Myocyte (in vitro differentiated cells): ENCODE measurements at regions not wholly inside any gene's neighbourhood (a gene's known extent, or its start where the extent isn't known, plus 50 kb on each side); places are given as distances from the start of the nearest gene placed in this dataset.
"Not testable (repeated sequence)": the region's sequence is repeated elsewhere in the genome, so short reads cannot be mapped to it uniquely, and the experiment has no call there.

Source experiments
- DNase-seq: peaks from one replicate; pipeline ENCODE4 v3.0.0-alpha.2; 2012; ENCODE audit warnings: low read depth

DNA sequence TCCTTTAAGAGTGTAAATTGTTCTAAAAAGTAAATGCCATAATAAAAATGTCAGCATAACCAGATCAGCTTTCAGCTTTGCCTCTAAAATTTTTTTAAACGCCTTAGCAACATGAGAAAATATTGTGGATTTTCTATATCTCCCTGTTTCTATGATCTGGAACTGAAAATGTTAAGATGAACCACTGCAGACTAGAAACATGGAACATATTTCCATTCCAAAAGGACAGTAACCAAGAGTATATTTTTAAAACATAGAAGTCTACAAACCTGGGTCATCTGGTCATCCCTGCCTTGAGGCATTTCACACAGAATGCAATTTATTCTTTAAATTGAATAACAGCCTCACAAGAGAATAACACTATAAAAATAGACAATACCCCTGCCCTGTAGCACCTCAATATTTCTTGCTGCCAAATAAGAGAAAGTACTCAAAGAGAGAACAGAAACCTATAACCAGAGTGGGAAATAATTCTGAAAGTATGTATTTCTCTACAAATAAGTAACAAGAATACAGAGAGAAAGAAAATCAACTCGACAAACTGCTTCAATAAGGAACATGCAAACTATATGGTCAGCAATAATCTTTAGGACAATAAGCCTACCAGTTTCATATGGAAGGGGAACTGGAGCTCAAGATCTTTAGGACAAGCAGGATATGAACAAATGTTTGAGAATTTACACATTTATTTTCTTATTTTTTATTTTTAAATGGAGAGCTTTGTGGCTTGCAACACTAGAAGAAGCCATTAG lies 949.0 kb downstream of the EPHA3 start:
- DNase-seq: no peak

DNA sequence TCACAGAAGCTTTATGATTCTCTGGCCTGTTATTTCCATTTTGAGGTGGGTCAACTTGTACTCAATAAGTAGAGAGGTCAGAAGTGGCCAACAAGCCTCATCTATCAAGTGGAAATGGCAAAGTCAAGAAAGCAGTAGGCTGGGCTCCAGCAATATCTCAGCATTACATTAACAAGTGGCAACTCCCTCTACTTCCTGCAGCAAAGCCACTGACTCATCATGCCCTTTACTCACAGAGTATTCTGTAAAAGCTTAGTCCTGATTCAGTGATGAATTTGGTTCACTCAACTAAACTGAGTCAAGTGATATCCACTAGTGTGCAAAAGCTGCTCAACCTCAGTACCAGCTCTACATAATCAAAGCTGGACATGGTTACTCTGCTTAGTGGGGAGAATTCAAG lies 954.6 kb downstream of the EPHA3 start:
- DNase-seq: peak; percentile 28

DNA sequence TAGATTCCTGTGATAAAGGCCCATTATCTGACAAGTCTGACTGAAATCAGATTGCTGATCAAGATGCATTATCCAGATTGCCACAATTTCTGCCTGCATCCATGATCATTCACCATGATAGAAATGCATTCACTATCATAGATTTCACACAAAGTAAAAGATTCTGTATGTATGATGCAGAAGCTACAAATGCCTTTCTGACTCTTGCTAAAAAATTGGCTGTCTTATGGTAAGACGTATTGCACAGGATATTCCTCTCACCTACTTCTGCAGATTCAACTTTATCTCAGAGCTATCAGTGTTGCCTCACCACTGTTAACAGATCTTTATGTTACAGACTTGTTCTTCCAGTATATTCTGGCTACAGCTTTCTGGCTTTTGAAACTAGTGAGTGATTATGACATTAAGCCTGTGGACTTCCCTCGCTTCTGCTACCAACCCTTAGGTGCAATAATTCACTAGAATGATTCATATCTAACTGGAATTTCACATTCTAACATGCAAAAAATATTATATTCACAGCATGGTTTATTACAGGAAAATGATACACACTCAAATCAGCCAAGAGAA lies 955.3 kb downstream of the EPHA3 start:
- no peak for DNase-seq

DNA sequence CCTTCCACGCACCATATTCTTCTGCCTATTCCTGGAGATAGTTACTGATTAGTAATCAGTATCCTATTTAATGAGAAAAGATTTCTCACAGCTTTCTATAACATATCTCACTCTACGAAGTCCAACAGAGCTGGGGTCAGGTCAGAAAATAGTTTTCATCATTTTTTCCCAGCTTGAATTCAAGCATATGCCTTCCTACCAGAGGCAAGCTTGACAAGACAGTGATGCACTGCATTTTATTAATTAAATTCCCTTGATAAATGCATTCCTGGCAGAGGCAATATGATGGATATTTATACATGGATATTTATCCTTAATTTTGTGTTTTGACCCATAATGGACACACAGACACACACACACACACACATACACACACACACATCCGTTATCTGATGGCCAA lies 961.4 kb downstream of the EPHA3 start:
- no peak for DNase-seq

DNA sequence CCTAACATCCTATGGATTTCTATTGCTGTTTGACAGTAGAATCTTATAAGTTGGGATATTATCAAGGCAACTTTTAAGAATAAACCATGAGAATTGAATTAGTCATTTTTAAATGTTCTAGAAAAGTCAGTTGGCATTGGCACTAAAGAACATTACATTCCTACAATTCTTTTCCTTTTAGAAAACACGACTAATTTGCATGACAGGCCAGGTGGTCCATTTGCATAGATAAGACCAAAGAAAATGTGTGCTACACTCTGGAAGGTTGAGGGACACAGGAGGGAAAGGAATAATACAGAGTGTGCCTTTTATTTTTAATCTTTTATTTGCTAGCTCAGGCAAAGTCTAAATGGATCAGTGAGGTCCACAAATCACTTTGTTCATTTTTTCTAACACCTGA lies 962.3 kb downstream of the EPHA3 start:
- peak; percentile 10 for DNase-seq

DNA sequence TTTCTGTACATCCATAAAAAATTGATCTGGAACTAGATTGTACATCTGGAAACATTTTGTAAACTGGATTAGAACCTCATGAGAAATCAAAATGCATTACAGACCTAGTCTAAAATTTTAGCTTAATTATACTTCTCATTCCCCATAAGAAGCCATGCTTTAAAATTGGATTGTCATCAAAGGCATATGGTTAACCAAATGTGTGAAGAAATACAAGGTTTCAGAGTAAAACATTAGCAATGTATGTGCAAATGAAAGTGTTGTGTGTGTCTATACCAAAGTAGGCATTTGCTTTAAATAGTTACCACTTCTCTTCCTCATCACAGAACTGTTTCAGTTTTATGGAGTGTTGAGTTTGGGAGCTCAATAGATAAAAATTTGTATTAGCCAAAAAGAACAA lies 968.7 kb downstream of the EPHA3 start:
- no peak for DNase-seq

DNA sequence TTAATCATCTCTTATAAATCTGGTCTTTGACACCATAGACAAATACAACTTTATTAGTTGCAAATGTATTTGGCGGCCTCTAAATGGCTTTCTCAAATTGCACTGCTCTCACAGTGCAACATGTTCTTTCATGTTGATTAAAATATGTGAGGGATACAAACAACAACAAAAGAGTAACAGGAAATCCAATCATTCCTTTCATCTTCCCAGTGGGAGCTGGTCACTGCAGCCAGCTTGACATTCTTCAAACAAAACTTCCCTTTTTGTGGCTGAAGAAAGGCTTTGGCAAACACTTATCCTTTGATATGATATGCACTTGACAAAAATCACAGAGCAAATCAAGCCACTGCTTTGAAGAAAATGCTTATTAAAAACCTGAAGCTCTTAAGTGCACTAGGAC lies 973.6 kb downstream of the EPHA3 start:
- no peak for DNase-seq

DNA sequence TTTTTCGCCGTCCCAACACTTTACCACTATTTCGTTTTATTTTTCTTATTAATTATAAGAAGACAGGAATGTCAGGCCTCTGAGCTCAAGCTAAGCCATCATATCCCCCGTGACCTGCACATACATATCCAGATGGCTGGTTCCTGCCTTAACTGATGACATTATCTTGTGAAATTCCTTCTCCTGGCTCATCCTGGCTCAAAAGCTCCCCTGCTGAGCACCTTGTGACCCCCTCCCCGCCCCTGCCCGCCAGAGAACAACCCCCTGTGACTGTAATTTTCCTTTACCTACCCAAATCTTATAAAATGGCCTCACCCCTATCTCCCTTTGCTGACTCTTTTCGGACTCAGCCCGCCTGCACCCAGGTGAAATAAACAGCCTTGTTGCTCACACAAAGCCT lies 978.9 kb downstream of the EPHA3 start:
- not testable (repeated sequence) for DNase-seq

DNA sequence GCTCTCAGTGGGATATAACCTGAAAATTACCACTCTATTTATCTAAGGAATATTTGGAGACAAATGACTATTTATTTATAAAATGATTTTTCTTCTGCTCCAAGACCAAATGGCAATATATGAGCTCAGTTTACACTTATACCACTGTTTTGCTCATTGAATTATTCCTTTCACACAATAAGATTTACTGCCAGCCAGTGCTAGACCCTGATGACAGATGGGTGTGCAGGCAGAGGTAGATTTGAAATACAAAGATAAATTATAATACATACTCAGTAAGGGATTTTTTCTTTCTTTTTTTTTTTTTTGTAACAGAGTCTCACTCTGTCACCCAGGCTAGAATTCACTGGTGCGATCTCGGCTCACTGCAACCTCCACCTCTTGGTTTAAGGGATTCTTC lies 980.3 kb downstream of the EPHA3 start:
- DNase-seq: no peak

DNA sequence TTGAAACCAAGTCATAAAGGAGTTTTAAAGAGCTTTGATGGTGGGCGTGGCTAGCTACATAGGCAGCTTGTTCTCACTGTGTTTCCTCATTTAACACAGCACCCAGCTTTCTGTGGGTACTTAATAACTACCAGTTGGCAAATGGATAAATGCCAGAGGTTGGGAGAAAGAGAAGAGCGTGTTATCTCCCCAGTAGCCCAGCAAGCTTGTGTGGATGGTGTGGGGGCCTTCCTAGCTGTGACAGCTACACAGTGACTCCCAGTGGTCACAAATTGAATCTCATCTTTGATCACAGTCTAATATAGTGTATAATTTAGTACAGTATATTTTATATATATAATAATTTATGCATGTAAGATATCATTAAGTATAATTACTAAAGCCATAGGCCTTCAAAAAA lies 984.1 kb downstream of the EPHA3 start:
- DNase-seq: peak; percentile 94

DNA sequence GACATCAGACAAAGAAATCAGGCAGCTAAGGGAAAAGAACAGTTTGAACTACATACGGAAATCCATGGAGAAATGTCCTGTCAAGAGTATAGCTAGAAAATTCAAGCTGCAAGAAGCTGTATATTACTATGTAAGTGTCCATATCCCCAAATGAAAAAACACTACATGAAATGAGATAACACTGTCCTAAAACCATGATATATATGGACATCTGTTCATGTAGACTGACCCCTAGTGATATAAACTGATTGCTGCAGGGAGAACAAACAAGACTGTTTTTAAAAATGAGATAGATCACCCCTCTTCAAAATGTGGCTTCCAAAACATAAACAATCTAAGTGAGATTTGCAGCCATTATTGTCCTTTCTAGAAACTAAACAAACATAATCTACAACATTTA lies 985.6 kb downstream of the EPHA3 start:
- peak; percentile 52 for DNase-seq

DNA sequence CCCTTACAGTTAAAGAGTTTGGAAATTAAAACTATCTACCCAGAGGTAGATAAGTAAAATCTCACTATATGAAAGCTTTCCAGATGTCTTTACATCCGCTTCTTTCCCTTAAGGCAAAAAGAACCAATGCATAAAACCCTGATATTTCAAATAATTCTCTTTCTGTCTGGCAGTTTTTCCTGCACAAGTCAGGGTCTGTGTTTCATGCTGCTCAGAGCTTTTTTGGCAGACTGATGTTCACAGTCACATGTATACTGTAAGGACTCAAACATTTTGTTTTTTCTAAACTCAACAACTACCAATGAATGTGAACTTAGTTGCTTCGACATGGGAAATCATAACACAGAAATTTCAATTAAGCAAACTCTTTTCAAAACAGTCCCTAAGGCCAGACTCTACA lies 988.4 kb downstream of the EPHA3 start:
- no peak for DNase-seq

DNA sequence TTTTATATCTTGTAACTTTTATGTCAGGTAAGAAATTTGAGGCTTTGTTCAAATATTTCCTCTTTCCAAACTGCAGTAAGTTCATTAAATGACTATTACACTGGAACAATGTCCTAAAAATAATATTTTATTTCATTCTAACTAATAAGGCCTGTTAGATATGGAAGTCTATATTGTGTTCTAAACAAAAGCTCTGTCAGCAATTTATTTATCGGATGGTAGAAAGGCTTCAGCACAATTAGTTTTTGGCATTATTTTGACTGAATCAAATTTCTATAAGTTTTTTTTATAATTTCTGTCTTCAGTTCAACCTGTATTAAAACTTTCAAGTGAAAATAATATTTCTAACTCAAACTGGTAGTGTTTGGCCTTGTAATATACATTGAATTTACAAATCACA lies 992.1 kb downstream of the EPHA3 start:
- no peak for DNase-seq

DNA sequence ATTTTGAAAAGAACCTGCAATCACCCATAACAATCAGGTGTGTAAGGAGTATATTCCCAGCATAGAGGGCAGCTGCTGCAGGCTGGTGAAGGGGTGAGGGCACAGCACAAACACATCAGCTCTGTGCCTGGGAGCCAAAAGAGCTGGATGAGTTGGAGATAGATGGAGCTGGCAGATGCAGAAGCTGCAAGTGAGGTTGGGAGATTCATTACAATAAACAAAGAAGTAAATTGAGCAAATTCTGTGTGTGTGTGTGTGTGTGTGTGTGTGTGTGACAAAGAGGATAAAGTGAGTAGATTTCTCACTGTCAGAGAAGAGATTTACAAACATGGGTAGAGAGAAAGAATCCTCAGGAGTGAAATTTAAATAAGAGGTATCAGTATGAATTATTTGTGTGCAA lies 994.7 kb downstream of the EPHA3 start:
- DNase-seq: no peak

DNA sequence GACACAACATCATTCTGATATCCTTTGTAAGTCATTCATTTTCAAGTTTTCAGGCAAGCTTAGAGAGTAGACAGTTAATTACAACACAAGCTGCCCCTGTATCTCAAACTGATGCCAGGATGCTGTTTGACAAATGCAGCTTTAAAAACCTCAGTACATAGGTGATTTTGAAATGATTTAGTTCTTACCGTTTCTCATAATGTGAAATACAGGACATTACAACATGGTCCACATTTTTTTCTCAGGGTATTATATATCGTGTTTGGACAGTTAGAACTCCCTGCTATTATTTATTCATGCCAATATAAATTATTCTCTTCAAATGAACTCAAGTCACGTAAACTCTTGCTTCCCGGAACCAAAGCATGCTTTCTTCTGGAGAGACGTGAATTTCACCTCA lies 1013.9 kb downstream of the EPHA3 start:
- DNase-seq: no peak

DNA sequence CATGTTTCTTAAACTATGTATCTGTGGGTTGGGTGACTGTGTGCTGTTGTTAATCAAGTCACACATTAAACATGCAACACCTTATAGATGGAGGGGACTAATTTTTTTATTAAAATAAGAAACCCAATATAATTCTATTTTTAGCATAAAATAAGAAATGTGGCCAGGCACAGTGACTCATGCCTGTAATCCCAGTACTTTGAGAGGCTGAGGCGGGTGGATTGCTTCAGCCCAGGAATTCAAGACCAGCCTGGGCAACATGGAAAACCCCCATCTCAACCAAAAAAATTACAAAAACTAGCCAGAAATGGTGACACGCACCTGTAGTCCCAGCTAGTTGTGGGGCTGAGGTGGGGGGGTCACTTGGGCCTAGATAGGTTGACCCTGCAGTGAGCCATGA lies 1021.0 kb downstream of the EPHA3 start:
- peak; percentile 40 for DNase-seq

DNA sequence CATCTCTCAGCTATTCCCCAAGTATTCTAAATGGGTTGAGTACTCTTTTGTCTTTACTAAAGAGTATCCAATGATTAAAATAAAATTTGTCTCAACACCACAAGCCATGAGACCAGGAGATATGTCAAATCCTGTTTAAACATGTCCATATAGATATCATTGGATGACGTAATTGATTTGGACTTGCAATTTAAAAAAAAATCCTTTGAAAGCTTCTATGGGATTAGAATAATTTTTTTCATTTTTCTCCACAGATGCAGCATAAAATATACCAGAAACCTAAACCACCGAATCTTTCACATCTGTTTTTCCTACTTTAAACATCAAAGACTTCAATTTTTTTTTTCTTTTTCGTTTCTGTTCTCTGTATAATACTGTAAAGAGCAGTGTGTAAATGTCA lies 1022.3 kb downstream of the EPHA3 start:
- DNase-seq: no peak

DNA sequence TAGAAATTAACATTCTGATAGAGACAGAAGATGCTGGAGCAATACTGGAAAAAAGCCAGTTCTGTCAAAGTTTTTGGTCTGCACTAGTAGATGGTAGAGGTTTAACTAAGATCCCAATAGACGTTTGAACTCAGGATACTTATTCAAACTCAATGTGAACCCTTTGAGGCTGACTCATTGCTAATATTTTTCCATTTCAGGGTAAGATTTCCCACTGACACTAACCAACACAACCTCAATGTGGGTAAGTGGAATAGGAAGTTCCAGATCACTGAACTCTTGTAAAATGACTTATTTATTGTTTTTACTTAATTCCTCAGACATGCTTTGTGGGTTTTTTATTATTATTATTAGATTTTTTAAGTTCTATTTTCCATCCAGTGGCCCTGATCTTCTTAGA lies 1024.8 kb downstream of the EPHA3 start:
- DNase-seq: peak; percentile 58

DNA sequence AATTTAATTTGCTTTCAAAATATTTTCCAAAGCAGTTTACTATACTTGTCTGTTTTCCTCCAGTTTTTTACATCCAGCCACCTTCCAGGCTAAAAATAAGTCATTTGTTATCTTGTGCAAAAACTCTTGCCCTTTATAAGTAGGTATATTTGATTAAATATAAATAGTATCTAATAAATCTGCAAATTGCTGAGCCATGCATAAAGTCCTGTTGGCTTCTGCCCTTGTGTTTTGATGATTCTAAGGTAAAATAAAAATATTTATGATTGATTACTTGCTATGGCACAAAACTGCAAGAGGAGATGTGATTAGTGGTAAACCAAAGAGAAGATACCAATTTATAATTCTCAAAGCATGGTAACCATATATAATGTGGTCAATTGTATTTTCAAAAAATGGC lies 1026.7 kb downstream of the EPHA3 start:
- no peak for DNase-seq

DNA sequence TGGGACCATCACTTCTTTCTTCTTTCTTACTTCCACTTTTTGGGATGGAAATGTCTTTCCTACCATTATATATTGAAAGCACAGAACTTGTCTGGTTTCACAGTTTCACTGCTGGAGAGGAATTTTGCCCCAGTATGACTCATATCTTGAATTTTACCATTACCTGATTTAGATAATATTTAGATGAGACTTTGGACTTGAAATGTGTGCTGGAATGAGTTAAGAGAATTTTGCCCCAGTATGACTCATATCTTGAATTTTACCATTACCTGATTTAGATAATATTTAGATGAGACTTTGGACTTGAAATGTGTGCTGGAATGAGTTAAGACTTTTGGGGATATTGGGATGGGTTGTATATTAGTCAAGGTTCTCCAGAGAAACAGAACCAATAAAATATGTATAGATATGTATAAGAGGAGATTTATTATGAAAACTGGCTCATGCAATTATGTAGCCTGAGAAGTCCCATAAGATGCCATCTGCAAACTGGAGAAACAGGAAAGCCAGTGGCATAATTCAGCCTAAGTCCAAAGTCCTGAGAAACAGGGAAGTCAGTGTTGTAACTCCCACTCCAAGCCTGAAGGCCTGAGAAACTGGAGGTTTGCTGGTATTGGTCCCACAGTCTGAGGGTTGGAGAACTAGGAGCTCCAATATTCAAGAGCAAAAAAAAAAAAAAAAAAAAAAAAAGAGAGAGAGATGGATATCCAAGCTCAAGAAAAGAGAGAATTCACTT lies 1029.2 kb downstream of the EPHA3 start:
- no peak for DNase-seq

DNA sequence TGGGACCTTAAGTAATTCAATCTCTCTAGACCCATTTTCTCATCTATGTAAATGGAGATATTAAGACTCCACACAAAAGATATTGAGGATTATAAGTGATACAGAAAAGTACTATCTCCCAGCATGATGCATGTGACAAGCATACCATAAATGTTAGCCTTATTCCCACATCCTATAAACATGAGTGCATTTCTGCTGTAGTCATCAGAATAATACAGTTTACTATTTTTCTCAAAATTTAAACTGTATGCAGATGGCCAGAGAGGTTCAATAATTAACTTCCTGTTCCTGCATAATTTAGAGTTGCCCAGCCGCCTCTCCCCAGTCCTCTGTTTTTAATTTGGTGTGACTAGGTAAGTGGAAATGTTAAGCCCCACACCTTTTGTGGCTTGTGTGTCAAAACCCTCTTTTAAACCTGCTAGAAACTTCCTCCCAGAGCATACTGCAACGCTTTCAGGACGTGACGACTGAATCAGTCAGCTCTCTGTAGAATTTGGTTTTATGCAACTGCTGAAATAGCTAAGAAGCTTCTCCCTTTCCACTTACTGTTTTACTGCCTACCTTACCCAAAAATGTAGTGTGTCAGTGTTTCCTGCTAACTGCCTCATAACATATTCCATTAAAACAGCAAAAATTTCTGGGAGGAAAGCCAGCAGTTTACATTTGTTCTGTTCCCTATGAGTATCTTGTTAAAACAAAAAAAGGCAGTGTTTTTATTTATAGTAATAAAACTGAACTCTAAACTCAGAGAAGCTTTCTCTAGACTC lies 1037.9 kb downstream of the EPHA3 start:
- DNase-seq: peak; percentile 22

DNA sequence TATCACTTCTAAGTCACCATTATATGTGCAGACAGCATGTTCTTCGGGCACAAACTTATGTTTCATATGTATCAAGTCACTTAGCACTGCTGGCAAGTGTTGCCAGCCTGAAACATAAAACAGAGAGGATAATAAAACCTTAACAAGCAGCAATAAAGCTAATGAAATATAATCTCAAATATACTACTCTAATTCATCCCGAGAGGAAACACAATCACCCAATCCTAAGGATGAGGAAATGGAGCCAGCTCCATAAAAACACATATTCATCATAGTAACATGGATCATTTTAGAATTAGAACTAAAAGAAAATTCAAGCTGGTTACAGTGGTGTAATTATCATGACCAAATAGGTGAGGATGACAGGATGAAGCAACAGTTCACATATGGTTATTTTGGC lies 1072.7 kb downstream of the EPHA3 start:
- DNase-seq: no peak
